ENCODE measurements at regions not wholly inside any gene's neighbourhood (a gene's known extent, or its start where the extent isn't known, plus 50 kb on each side); places are given as distances from the start of the nearest gene placed in this dataset.
A peak's percentile ranks its signal among the peaks of the same experiment; 100 is the strongest.
"Not testable (repeated sequence)": the region's sequence is repeated elsewhere in the genome, so short reads cannot be mapped to it uniquely, and the experiment has no call there.

DNA sequence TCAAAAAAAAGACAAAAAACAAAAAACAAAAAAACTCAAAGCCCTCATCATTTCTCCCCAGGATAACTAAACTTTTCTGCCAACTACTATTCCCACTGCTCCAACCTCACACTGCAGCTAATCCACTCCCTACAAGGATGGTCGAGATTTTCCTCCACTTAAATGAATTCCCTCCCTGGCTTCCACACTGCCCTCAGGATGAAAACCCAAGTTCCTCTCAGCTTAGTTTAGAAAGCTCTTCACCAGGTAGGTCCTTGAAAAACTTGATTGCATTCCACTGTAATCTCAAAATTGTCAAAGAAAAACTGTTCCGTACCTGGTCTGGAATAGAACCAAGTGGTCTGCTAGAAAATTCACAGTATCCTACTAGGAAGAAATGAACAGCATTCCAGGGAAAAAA lies 294.3 kb upstream of the KLF14 start:
- no peak for DNase-seq (ENCODE audit: low read depth in 2 of 3, low spot score in 2 of 3)

GRCh38 chr7:131029002-131029401 lies 295.0 kb upstream of the KLF14 start:
- no peak for DNase-seq (ENCODE audit: low read depth in 2 of 3, low spot score in 2 of 3)

- DNase-seq (ENCODE audit: low read depth in 2 of 3, low spot score in 2 of 3): no peak
Observed at GRCh38 chr7:131031099-131031868, 296.4 kb upstream of the MKLN1 start.

- no peak for DNase-seq (ENCODE audit: low read depth in 2 of 3, low spot score in 2 of 3)
Observed at GRCh38 chr7:131032786-131033185, 294.9 kb upstream of the MKLN1 start.

DNA sequence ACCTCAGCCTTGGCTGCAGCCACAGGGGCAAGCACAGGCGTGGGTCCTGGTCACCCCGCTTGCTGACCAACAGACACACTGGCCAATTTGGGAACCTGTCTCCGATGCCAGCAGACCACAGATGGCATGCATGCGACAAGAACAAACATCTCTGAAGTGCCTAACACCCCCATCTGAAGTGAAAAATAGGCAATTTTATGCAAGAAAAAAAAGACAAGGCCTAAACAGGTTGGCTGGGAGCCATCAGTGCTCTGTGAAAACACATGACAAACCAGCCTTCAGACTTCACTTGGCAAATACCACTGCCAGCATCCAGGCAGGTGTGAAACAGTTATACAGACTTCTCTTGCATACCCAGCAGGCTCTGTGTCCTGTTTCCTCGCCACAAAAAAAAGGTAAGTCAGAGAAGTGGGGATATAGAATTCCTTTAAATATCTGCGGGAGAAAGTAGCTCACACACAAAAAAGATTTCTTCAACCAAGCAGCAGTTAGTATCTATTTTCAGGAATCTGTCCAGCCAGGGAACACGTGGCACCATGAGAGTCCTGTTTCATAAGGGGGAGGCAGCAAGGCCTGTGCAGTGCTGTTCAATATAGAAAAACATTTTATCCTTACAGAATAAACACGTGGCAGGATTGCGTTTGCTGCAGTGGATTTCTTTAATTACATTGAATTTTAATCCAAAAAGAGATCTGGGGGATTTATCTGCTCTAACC lies 293.4 kb upstream of the MKLN1 start:
- DNase-seq (ENCODE audit: low read depth in 2 of 3, low spot score in 2 of 3): no peak

DNA sequence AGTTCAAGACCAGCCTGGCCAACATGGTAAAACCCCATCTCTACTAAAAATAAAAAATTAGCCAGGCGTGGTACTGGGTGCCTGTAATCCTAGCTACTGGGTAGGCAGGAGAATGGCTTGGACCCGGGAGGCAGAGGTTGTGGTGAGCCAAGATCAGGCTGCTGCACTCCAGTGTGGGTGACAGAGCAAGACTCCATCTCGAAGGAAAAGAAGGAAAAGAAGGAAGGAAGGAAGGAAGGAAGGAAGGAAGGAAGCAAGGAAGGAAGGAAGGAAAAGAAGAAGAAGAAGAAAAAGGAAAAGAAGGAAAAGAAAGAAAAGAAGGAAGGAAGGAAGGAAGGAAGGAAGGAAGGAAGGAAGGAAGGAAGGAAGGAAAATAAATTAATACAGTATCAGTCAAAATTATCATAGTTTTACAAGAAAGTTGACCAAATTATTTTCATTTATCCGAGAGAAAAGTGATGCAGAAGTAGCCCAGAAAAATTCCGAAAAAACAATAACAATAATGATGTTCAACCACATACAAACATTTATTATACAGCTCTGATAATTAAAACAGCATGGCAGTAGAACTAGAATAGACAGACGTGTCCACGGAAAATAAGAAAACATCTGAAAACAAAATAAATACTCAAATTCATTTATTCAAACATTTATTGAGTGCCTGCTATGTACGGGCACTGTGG lies 292.4 kb upstream of the MKLN1 start:
- no peak for DNase-seq (ENCODE audit: low read depth in 2 of 3, low spot score in 2 of 3)

DNA sequence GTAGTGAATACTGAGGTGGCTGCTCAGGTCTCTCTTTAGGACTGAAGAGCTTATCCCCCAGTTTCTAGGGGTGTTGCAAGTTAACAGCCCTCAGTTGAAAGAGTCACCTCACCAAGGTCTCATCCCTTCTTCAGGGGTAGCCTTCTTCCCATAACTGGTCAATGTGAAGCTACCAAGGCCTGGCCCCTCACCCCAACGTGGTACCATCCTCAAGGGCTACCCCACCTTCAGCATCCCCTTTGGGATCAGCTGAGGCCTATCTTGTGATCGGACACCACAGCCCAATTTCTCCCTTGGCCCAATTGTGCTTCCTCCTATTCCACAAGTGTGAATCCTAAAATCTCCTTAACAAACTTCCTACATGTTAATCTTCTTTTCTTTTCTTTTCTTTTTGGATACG lies 289.5 kb upstream of the MKLN1 start:
- DNase-seq (ENCODE audit: low read depth in 2 of 3, low spot score in 2 of 3): no peak

DNA sequence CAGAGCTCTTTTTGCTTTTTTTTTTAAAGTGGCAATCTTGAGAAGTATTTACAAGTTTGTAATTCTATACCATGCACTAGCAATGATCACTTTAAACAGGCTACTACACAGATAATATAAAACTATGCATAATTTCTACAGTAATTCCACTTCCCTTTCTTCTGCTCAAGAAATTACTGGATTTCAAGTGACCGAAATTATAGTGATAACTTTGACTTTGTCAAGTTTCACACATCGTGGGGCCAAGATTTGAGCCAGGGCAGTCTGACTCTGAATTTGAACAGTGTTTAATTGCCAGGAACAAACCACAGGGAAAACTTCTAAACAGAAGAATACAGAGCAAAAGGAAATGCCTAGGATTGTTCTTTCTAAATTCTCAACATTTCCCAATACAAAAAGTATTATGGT lies 288.3 kb upstream of the MKLN1 start:
- no peak for DNase-seq (ENCODE audit: low read depth in 2 of 3, low spot score in 2 of 3)

GRCh38 chr7:131039836-131040235 lies 287.8 kb upstream of the MKLN1 start:
- no peak for DNase-seq (ENCODE audit: low read depth in 2 of 3, low spot score in 2 of 3)

DNA sequence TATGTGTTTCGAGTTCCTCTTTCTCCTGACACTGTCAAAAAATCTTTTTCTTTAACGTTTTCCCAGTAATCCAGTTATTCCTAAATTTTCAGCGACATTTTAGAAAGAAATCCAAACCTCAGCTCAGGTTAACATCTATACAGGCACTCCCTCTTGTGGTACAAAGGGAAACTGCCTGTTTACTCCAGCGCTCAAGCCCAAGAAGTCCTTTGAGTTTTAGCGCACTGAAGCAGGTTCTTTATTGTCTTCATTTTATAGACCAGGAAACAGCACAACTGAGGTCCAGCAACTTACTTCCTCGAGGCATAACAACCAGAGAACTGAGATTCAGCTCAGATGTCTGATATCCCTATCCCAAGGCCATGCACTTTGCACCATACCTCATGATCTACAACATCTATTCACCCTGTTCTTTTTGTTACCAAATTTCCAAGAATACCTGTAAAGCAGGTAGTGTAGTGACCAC lies 287.2 kb upstream of the MKLN1 start:
- peak in 2 of 3 donors; percentile 54 to 72 for DNase-seq (ENCODE audit: low read depth in 2 of 3, low spot score in 2 of 3)

GRCh38 chr7:131041012-131041695 lies 286.5 kb upstream of the MKLN1 start:
- DNase-seq (ENCODE audit: low read depth in 2 of 3, low spot score in 2 of 3): not testable (repeated sequence)

DNA sequence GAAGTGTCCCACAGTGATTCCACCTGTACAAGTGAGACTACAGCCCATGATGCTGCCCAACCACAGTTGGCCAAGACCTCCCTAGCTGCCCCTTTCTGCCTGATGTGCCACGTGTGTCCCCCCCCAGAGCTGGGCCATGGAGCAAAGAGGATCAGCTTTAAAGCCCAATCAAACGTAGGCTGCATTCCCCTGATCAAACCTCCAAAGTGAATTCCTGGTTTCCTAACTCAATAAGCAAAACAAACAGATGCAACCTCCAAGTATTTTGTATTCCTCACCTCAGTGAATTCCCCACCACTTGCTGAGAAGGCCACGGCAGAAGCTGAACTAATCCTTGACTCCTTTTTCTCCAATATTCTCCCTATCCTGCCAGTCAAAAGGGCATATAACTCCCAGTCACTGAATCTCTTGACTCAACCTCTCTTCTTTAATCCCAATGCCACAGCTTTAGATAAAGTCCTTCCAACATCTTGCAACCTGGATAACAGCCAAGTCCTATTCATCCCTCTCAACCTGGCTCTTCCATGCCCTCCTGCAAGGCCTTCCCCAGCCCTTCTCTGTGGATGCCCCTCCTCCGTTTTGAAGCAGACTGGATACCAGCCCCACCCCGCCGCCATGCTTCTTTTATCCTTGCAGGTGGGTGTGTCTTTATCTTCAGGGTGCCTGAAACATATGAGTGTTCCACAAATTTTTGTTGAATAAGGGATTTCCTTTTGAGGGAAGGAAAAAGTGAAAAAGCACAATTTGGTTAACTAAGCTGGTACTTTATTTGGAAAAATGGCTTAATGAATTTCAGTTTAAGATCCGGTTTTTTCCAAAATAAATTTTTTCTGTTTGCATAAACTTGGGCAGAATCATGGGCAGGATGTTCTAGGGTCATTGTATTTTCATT lies 285.2 kb upstream of the MKLN1 start:
- DNase-seq (ENCODE audit: low read depth in 2 of 3, low spot score in 2 of 3): no peak

GRCh38 chr7:131045526-131045925 lies 282.1 kb upstream of the MKLN1 start:
- no peak for DNase-seq (ENCODE audit: low read depth in 2 of 3, low spot score in 2 of 3)

GRCh38 chr7:131046246-131046645 lies 281.4 kb upstream of the MKLN1 start:
- DNase-seq (ENCODE audit: low read depth in 2 of 3, low spot score in 2 of 3): no peak

GRCh38 chr7:131047651-131048304 lies 279.9 kb upstream of the MKLN1 start:
- no peak for DNase-seq (ENCODE audit: low read depth in 2 of 3, low spot score in 2 of 3)

DNA sequence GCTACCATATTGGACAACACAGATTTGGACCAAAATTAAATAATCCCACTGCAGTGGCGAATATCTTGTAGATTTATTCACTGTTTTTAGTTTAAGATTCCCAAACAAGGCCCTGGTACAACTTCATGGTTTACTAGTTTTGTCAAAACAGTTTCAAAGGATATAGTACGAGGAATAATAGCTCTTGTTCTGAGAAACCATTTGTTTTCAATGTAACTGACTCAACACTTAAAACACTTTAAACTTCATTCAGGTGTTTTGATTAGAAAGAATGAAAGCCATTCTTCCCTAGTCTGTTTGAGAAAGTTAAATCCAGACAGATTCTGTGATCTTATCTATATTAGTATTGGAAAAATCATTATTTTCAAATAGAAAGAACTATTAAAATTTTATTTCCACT lies 276.4 kb upstream of the MKLN1 start:
- no peak for DNase-seq (ENCODE audit: low read depth in 2 of 3, low spot score in 2 of 3)

- peak in 1 of 3 donors; percentile 51 for DNase-seq (ENCODE audit: low read depth in 2 of 3, low spot score in 2 of 3)
Observed at GRCh38 chr7:131052285-131052904, 275.3 kb upstream of the MKLN1 start.

DNA sequence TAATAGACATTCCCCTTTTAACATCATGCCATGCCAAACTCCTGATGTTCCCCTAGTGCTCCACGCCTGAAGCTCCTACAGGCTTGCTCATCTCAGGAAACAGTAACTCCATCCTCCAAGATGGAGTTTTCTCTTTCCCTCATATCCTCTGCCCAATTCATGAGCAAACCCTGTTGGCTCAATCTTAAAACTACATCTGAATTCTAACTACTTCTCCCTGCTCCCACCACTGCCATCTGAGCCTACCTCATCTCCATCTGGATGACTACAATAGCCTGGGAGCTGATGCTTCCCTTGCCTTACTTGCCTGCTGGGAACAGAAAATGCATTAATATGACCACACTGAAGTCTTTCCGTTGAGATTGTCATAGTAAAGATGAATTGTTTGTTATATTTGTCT lies 271.7 kb upstream of the MKLN1 start:
- no peak for DNase-seq (ENCODE audit: low read depth in 2 of 3, low spot score in 2 of 3)
